Osteoblast (primary cell): ENCODE measurements at regions not wholly inside any gene's neighbourhood (a gene's known extent, or its start where the extent isn't known, plus 50 kb on each side); places are given as distances from the start of the nearest gene placed in this dataset.

Experiments used
- DNase-seq: peaks from one replicate; pipeline ENCODE4 v3.0.0; 2011; ENCODE audit warnings: low spot score, mixed read lengths; ENCODE audit not compliant: insufficient read length; ENCODE audit errors: missing footprints
- H2AFZ ChIP-seq: 2 replicates; pipeline ENCODE4 v1.6.0; 2011; ENCODE audit warnings: mild to moderate bottlenecking, low read length
- H3K27ac ChIP-seq: 2 replicates; pipeline ENCODE4 v1.5.1; 2011; ENCODE audit warnings: mild to moderate bottlenecking, low read depth, low read length, moderate library complexity
- H3K27me3 ChIP-seq: 2 replicates; pipeline ENCODE4 v1.6.0; 2012; ENCODE audit warnings: mild to moderate bottlenecking, control low read depth, inconsistent platforms, low read length, moderate library complexity; ENCODE audit not compliant: insufficient read depth
- H3K36me3 ChIP-seq: 2 replicates; pipeline ENCODE4 v1.5.1; 2011; ENCODE audit warnings: mild to moderate bottlenecking, low read length, control low read depth, moderate library complexity; ENCODE audit not compliant: insufficient read depth
- H3K4me1 ChIP-seq: 2 replicates; pipeline ENCODE4 v1.5.1; 2011; ENCODE audit warnings: mild to moderate bottlenecking, low read length, control low read depth, moderate library complexity; ENCODE audit not compliant: insufficient read depth
- H3K4me2 ChIP-seq: 2 replicates; pipeline ENCODE4 v1.6.0; 2011; ENCODE audit warnings: mild to moderate bottlenecking, low read length; ENCODE audit not compliant: insufficient read depth
- H3K4me3 ChIP-seq: fragments of 200-600 bp; sonication (generic); 3 replicates; pipeline ENCODE4 v1.5.1; 2012; ENCODE audit warnings: mild to moderate bottlenecking, low read length, inconsistent platforms; ENCODE audit not compliant: insufficient read depth
- H3K79me2 ChIP-seq: 2 replicates; pipeline ENCODE4 v1.6.0; 2012; ENCODE audit warnings: mild to moderate bottlenecking, low read length, control low read depth, inconsistent platforms; ENCODE audit not compliant: insufficient read depth
- H3K9me3 ChIP-seq: 2 replicates; pipeline ENCODE4 v1.5.1; 2011; ENCODE audit warnings: low read depth, low read length, control low read depth
- H4K20me1 ChIP-seq: 2 replicates; pipeline ENCODE4 v1.6.0; 2012; ENCODE audit warnings: mild to moderate bottlenecking, low read length, control low read depth; ENCODE audit not compliant: insufficient read depth
- CTCF ChIP-seq: IDR thresholded peaks from 2 replicates; pipeline ENCODE4 v1.5.1; 2011; ENCODE audit warnings: mild to moderate bottlenecking, low read depth, low read length, moderate library complexity; ENCODE audit errors: extremely low read depth

GRCh38 chr18:68152770-68153169, 562.1 kb downstream of the TMX3 start:
- Histone ChIP-seq H3K9me3 (no peaks in the 10 kb centered on the region), H3K4me1 (no peaks in the 10 kb centered on the region), H3K27me3 (no peaks in the 10 kb centered on the region), H3K79me2 (no peaks in the 10 kb centered on the region), H2AFZ (no peak overlapping the region), H3K4me2 (no peak overlapping the region), H4K20me1 (no peaks in the 10 kb centered on the region), H3K27ac (no peak overlapping the region), H3K4me3 (no peak overlapping the region), H3K36me3 (no peaks in the 10 kb centered on the region)
- no peak for TF ChIP-seq CTCF
- DNase-seq, result no peak

GRCh38 chr18:68150961-68151360, 563.9 kb downstream of the TMX3 start:
- no peak overlapping the region for H3K4me2 ChIP-seq
- no peaks in the 10 kb centered on the region for H3K27me3 ChIP-seq
- no peaks in the 10 kb centered on the region for H3K9me3 ChIP-seq
- DNase-seq, result no peak
- H4K20me1 ChIP-seq, result no peaks in the 10 kb centered on the region
- H2AFZ ChIP-seq, result no peak overlapping the region
- TF ChIP-seq CTCF, result no peak
- H3K4me3 ChIP-seq, result no peak overlapping the region
- H3K79me2 ChIP-seq, result no peaks in the 10 kb centered on the region
- H3K36me3 ChIP-seq, result no peaks in the 10 kb centered on the region
- H3K27ac ChIP-seq, result no peak overlapping the region
- H3K4me1 ChIP-seq, result no peaks in the 10 kb centered on the region

GRCh38 chr18:68148863-68149262, 566.0 kb downstream of the TMX3 start:
- no peaks in the 10 kb centered on the region for H3K27me3 ChIP-seq
- no peak overlapping the region for H3K27ac ChIP-seq
- H3K4me3 ChIP-seq, result no peak overlapping the region
- no peak overlapping the region for H2AFZ ChIP-seq
- no peaks in the 10 kb centered on the region for H3K9me3 ChIP-seq
- no peaks in the 10 kb centered on the region for H3K36me3 ChIP-seq
- H3K4me2 ChIP-seq, result no peak overlapping the region
- no peaks in the 10 kb centered on the region for H4K20me1 ChIP-seq
- no peaks in the 10 kb centered on the region for H3K4me1 ChIP-seq
- no peaks in the 10 kb centered on the region for H3K79me2 ChIP-seq
- DNase-seq, result no peak
- no peak for TF ChIP-seq CTCF

GRCh38 chr18:68147728-68148127, 567.2 kb downstream of the TMX3 start:
- H3K9me3 ChIP-seq, result no peaks in the 10 kb centered on the region
- H3K79me2 ChIP-seq, result no peaks in the 10 kb centered on the region
- H3K36me3 ChIP-seq, result no peaks in the 10 kb centered on the region
- no peak overlapping the region for H3K4me2 ChIP-seq
- H4K20me1 ChIP-seq, result no peaks in the 10 kb centered on the region
- H2AFZ ChIP-seq, result peak overlapping the region; percentile 72
- no peak overlapping the region for H3K27ac ChIP-seq
- H3K4me3 ChIP-seq, result no peak overlapping the region
- H3K4me1 ChIP-seq, result no peaks in the 10 kb centered on the region
- no peak for TF ChIP-seq CTCF
- DNase-seq, result no peak
- no peaks in the 10 kb centered on the region for H3K27me3 ChIP-seq
